ENCODE measurements at regions not wholly inside any gene's neighbourhood (a gene's known extent, or its start where the extent isn't known, plus 50 kb on each side); places are given as distances from the start of the nearest gene placed in this dataset.
"Not testable (repeated sequence)": the region's sequence is repeated elsewhere in the genome, so short reads cannot be mapped to it uniquely, and the experiment has no call there.

DNA sequence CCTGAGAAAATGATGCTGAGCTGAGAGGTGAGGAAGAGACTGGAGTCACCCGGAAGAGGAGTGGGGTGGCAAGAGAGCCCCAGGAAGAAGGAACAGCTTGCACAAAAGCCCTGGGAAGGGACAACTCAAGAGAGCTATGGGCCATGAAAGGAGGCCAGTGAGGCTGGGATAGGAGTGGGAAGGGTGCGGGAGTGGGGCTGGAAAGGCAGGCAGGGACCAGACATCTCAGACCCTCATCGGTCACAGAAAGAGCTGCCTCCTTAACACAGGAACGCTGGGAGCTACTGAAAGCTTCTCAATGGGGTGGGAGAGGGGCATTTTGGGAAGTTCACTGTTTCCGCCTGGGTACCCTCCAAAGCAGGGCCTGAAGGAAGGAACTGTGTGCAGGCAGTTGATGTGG lies 122.0 kb upstream of the UNC5B start:
- no peak for DNase-seq (ENCODE audit: low spot score in 2 of 2)
- Histone ChIP-seq H3K4me3 (no peak overlapping the region), H3K27me3 (ENCODE audit: low read depth) (no peaks in the 10 kb centered on the region), H3K4me1 (peaks cover 11% of the 10 kb centered on the region), H3K9me3 (no peaks in the 10 kb centered on the region), H3K36me3 (replicated peaks) (no peaks in the 10 kb centered on the region)
- in situ Hi-C loops (cut with MboI; ENCODE audit: low sequenced_read_pairs) = no loop called here

DNA sequence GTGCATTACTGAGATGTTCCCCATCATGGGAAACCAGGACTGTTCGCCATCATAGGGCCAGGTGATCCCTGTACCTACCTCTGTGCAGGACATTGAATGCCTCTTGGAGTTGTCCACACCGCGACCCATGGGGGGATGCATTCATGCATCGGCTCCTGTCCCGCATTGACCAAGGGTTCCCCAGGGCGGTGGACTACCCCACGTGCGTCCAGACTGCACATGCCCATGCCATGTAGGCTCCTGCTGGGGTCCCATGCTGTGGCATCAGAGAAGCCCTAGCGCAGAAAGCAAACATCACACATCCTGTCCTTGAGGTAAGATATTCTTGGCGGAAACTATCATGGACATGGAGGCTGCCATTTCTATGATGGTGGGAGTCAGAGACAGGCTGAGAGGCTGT lies 121.6 kb upstream of the UNC5B start:
- no peak overlapping the region for H3K4me3 ChIP-seq
- no peaks in the 10 kb centered on the region for H3K36me3 ChIP-seq (replicated peaks)
- H3K27me3 ChIP-seq (ENCODE audit: low read depth) = no peaks in the 10 kb centered on the region
- H3K4me1 ChIP-seq = peaks cover 7% of the 10 kb centered on the region
- in situ Hi-C loops (cut with MboI; ENCODE audit: low sequenced_read_pairs) = no loop called here
- DNase-seq (ENCODE audit: low spot score in 2 of 2) = no peak
- no peaks in the 10 kb centered on the region for H3K9me3 ChIP-seq

DNA sequence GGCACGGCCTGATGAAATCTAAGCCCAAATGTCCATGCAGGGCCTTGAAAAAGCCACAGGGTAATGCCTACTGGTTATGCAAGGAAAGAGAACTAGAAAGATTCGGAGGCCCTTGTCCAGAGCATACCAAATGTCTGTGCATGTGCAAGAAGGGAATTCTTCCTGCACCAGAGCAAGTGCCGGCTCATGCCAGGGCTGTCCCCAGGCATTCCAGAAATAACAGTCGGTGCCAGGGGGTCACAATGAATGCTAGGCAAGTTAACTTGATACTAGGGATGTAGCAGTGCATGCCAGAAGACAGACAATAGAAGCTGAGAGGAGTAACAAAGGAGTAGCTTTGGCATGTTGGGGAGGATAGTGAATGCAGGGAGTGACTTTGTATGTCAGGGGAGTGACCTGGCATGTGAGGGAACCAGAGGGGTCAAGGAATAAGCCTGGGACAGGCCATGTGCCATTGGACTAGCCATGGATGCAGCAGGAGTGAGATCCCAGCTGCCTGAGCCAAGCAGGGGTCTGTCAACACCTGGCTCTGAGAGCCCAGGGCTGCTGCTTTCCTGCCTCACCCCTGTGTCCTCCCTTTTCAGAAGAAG lies 119.5 kb upstream of the UNC5B start:
- in situ Hi-C loops (cut with MboI; ENCODE audit: low sequenced_read_pairs) = no loop called here

GRCh38 chr10:71093531-71093930 lies 118.8 kb upstream of the UNC5B start:
- Histone ChIP-seq H3K9me3 (no peaks in the 10 kb centered on the region), H3K36me3 (replicated peaks) (no peaks in the 10 kb centered on the region), H3K4me1 (peaks cover 3% of the 10 kb centered on the region; the same call in 1 of the 2 replicates), H3K27me3 (ENCODE audit: low read depth) (no peaks in the 10 kb centered on the region), H3K4me3 (no peak overlapping the region)
- in situ Hi-C loops (cut with MboI; ENCODE audit: low sequenced_read_pairs) = no loop called here
- no peak for DNase-seq (ENCODE audit: low spot score in 2 of 2)

More for the DNA sequence above, 119.5 kb upstream of the UNC5B start:
- Histone ChIP-seq H3K27me3 (ENCODE audit: low read depth) (no peaks in the 10 kb centered on the region), H3K36me3 (replicated peaks) (no peaks in the 10 kb centered on the region), H3K9me3 (no peaks in the 10 kb centered on the region), H3K4me1 (peaks cover 3% of the 10 kb centered on the region; the same call in 1 of the 2 replicates), H3K4me3 (no peak overlapping the region)
- DNase-seq (ENCODE audit: low spot score in 2 of 2) = no peak

GRCh38 chr10:71094712-71095390 lies 117.5 kb upstream of the UNC5B start:
- Histone ChIP-seq H3K27me3 (ENCODE audit: low read depth) (no peaks in the 10 kb centered on the region), H3K9me3 (no peaks in the 10 kb centered on the region), H3K4me1 (peaks cover 3% of the 10 kb centered on the region; the same call in 1 of the 2 replicates), H3K36me3 (replicated peaks) (no peaks in the 10 kb centered on the region), H3K4me3 (no peak overlapping the region)
- in situ Hi-C loops (cut with MboI; ENCODE audit: low sequenced_read_pairs) = no loop called here
- no peak for DNase-seq (ENCODE audit: low spot score in 2 of 2)

- in situ Hi-C loops (cut with MboI; ENCODE audit: low sequenced_read_pairs) = no loop called here
- Histone ChIP-seq H3K36me3 (replicated peaks) (no peaks in the 10 kb centered on the region), H3K4me3 (no peak overlapping the region), H3K27me3 (ENCODE audit: low read depth) (no peaks in the 10 kb centered on the region), H3K9me3 (no peaks in the 10 kb centered on the region), H3K4me1 (peaks cover 3% of the 10 kb centered on the region; the same call in 1 of the 2 replicates)
- no peak for DNase-seq (ENCODE audit: low spot score in 2 of 2)
Measured at GRCh38 chr10:71099731-71100361, 112.5 kb upstream of the UNC5B start.

GRCh38 chr10:71103961-71104360 lies 108.4 kb upstream of the UNC5B start:
- Histone ChIP-seq H3K9me3 (peaks cover 4% of the 10 kb centered on the region), H3K4me1 (no peaks in the 10 kb centered on the region), H3K27me3 (ENCODE audit: low read depth) (no peaks in the 10 kb centered on the region), H3K4me3 (no peak overlapping the region), H3K36me3 (replicated peaks) (no peaks in the 10 kb centered on the region)
- in situ Hi-C loops (cut with MboI; ENCODE audit: low sequenced_read_pairs) = no loop called here
- no peak for DNase-seq (ENCODE audit: low spot score in 2 of 2)

DNA sequence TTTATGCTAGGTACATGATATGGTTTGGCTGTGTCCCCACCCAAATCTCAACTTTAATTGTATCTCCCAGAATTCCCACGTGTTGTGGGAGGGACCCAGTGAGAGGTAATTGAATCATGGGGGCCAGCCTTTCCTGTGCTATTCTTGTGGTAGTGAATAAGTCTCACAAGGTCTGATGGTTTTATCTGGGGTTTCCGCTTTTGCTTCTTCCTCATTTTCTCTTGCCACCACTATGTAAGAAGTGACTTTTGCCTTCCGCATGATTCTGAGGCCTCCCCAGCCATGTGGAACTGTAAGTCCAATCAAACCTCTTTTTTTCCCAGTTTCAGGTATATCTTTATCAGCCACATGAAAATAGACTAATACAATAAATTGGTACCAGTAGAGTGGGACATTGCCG lies 106.2 kb upstream of the UNC5B start:
- H3K36me3 ChIP-seq (replicated peaks); DNase-seq (ENCODE audit: low spot score in 2 of 2); H3K4me1 ChIP-seq; H3K4me3 ChIP-seq; H3K9me3 ChIP-seq; H3K27me3 ChIP-seq (ENCODE audit: low read depth); in situ Hi-C loops (cut with MboI; ENCODE audit: low sequenced_read_pairs): not testable (repeated sequence)

- peak in 1 of 2 experiments; percentile 38 for DNase-seq (ENCODE audit: low spot score in 2 of 2)
- H3K36me3 ChIP-seq (replicated peaks); H3K9me3 ChIP-seq; H3K4me3 ChIP-seq; H3K4me1 ChIP-seq; H3K27me3 ChIP-seq (ENCODE audit: low read depth); in situ Hi-C loops (cut with MboI; ENCODE audit: low sequenced_read_pairs): not testable (repeated sequence)
Measured at GRCh38 chr10:71107117-71107516, 105.3 kb upstream of the UNC5B start.

- H3K4me3 ChIP-seq; DNase-seq (ENCODE audit: low spot score in 2 of 2); in situ Hi-C loops (cut with MboI; ENCODE audit: low sequenced_read_pairs); H3K36me3 ChIP-seq (replicated peaks); H3K9me3 ChIP-seq; H3K27me3 ChIP-seq (ENCODE audit: low read depth); H3K4me1 ChIP-seq: not testable (repeated sequence)
Measured at GRCh38 chr10:71108042-71108441, 104.3 kb upstream of the UNC5B start.

- Histone ChIP-seq H3K9me3 (no peaks in the 10 kb centered on the region; the same call in 1 of the 2 replicates), H3K4me1 (no peaks in the 10 kb centered on the region), H3K4me3 (no peak overlapping the region), H3K36me3 (replicated peaks) (no peaks in the 10 kb centered on the region), H3K27me3 (ENCODE audit: low read depth) (no peaks in the 10 kb centered on the region)
- DNase-seq (ENCODE audit: low spot score in 2 of 2) = no peak
- in situ Hi-C loops (cut with MboI; ENCODE audit: low sequenced_read_pairs) = no loop called here
Measured at GRCh38 chr10:71112138-71112785, 100.1 kb upstream of the UNC5B start.

- H3K36me3 ChIP-seq (replicated peaks) = no peaks in the 10 kb centered on the region
- H3K4me1 ChIP-seq = no peaks in the 10 kb centered on the region
- in situ Hi-C loops (cut with MboI; ENCODE audit: low sequenced_read_pairs) = no loop called here
- H3K27me3 ChIP-seq (ENCODE audit: low read depth) = no peaks in the 10 kb centered on the region; the same call in 1 of the 2 replicates
- no peaks in the 10 kb centered on the region; the same call in 1 of the 2 replicates for H3K9me3 ChIP-seq
- H3K4me3 ChIP-seq = no peak overlapping the region
- DNase-seq (ENCODE audit: low spot score in 2 of 2) = no peak
Measured at GRCh38 chr10:71116426-71116825, 95.9 kb upstream of the UNC5B start.

- in situ Hi-C loops (cut with MboI; ENCODE audit: low sequenced_read_pairs); DNase-seq (ENCODE audit: low spot score in 2 of 2); H3K36me3 ChIP-seq (replicated peaks); H3K4me3 ChIP-seq; H3K27me3 ChIP-seq (ENCODE audit: low read depth); H3K9me3 ChIP-seq; H3K4me1 ChIP-seq: not testable (repeated sequence)
Measured at GRCh38 chr10:71117589-71117988, 94.8 kb upstream of the UNC5B start.

DNA sequence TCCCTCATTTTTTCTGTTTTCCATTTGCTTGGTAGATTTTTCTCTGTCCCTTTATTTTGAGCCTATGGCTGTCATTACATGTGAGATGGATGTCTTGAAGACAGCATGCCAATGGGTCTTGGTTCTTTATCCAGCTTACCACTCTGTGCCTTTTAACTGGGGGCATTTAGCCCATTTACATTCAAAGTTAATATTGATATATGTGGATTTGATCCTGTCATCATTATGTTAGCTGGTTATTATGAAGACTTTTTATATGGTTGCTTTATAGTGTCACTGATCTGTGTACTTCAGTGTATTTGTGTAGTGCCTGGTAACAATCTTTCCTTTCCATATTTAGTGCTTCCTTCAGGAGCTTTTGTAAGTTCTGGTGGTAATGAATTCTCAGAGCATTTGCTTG lies 89.3 kb upstream of the UNC5B start:
- DNase-seq (ENCODE audit: low spot score in 2 of 2) = no peak
- in situ Hi-C loops (cut with MboI; ENCODE audit: low sequenced_read_pairs) = no loop called here
- Histone ChIP-seq H3K4me1 (peaks cover 1% of the 10 kb centered on the region; the same call in 1 of the 2 replicates), H3K4me3 (no peak overlapping the region), H3K9me3 (no peaks in the 10 kb centered on the region), H3K27me3 (ENCODE audit: low read depth) (peaks cover 4% of the 10 kb centered on the region), H3K36me3 (replicated peaks) (no peaks in the 10 kb centered on the region)

Data from HAP-1 (cell line).